Pancreas (tissue), 10 donors: ENCODE measurements at regions not wholly inside any gene's neighbourhood (a gene's known extent, or its start where the extent isn't known, plus 50 kb on each side); places are given as distances from the start of the nearest gene placed in this dataset.
A peak's percentile ranks its signal among the peaks of the same experiment; 100 is the strongest.

Experiments used
- ATAC-seq, 4 donors: fragments of 200-7000 bp; cut with Tn5 transposase; one replicate each; pipeline versions ENCODE4 v1.8.0 to v1.9.1; 2020; ENCODE audit warnings: mild to moderate bottlenecking in 4 of 4, moderate library complexity in 4 of 4
- DNase-seq, 6 donors: peaks; one replicate each; pipeline ENCODE4 v3.0.0-alpha.2; 2020
- FAIRE-seq: peaks from 2 replicates; lab custom pipeline; 2012; peaks lifted over from hg19 to GRCh38; lab: Jason Lieb, UNC
- H3K27ac ChIP-seq, 4 donors: fragments of 200-600 bp; sonication (generic); 1 replicate in 3 of 4; 2 replicates in 1 of 4; pipeline versions ENCODE4 v1.5.0 to v1.8.0; 2020
- H3K27me3 ChIP-seq, 4 donors: fragments of 200-600 bp; one replicate each; pipeline ENCODE4 v1.8.0; 2021
- H3K36me3 ChIP-seq, 3 donors: fragments of 200-600 bp; sonication (generic) in 1 of 3; one replicate each; pipeline versions ENCODE4 v1.5.0 to v1.8.0; 2020 to 2021
- H3K4me1 ChIP-seq, 3 donors: fragments of 200-600 bp; one replicate each; pipeline ENCODE4 v1.8.0; 2021
- H3K4me3 ChIP-seq, 4 donors: fragments of 200-600 bp; sonication (generic) in 2 of 4; one replicate each; pipeline versions ENCODE4 v1.5.0 to v1.8.0; 2020 to 2021
- H3K9me3 ChIP-seq, 4 donors: fragments of 200-600 bp; one replicate each; pipeline ENCODE4 v1.8.0; 2021
- WGBS, 2 donors: extraction: QIAGEN DNeasy Blood & Tissue Kit; methylation state at CpG; one replicate each; pipeline ENCODE4 v1.1.7; 2013; 5-methylcytosine and 5-hydroxymethylcytosine counted together
- intact Hi-C, 3 donors: fragments of 100-400 bp; cut with DNase I; formaldehyde crosslinking; loops; one replicate each; pipeline versions ENCODE4 v1.11.1 to v1.14.2; 2022
- TF ChIP-seq, protein P1 (sequence below), 4 donors: fragments of 200-600 bp; sonication (generic) in 3 of 4; IDR thresholded peaks; one replicate each; pipeline versions ENCODE4 v1.5.0 to v1.8.0; 2021; ENCODE audit warnings: antibody characterized with exemption in 4 of 4
- donor health status: healthy with polysubstance abuse.
- donor health status: DM: no; HTN: no; CAD: no; lungs with moderate emphysema.
- donor health status: DM: no; HTN: no; CAD: no.
- donor health status: control.
- donor health status: control.
- donor health status: Bipolar disorder and iron deficiency.
- donor health status: DM: yes; HTN: yes; CAD: no.
- donor health status: DM: no; HTN: no; CAD: no.
- donor health status: DM: no; HTN: no; CAD: no.
- donor health status: DM: yes; HTN: yes; CAD: no.

DNA sequence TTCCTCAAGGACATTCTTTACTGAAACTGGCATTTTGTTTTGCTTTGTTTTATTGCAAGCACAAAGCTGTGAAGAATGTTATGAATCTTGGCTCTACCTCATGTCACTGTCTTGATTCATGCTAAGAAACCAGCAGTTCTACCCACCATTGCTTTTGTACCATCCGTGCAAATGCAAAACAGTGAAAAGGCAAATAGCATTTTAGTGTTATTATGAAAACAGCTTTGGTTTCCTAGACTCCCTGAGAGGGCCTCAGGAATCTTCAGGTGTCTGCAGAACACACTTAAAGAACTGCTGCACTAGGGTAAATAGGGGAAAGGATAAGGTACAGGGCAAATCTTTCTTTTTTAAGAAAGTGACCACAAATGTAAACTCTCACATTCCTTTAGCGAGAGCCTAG lies 318.9 kb downstream of the AHR start:
- H3K9me3 ChIP-seq = no peaks in the 10 kb centered on the region
- DNase-seq = no peak
- H3K27ac ChIP-seq = no peak overlapping the region
- WGBS, 2 donors = 89 to 96% methylated on average over 2 of the region's 2 CpGs
- H3K36me3 ChIP-seq = no peaks in the 10 kb centered on the region
- FAIRE-seq = no peak
- H3K4me1 ChIP-seq = peaks cover 0 to 11% (median 0%) of the 10 kb centered on the region in 3 donors
- intact Hi-C loops = no loop called here
- no peak overlapping the region for H3K4me3 ChIP-seq
- no peak for ATAC-seq
- TF ChIP-seq, protein P1, sequence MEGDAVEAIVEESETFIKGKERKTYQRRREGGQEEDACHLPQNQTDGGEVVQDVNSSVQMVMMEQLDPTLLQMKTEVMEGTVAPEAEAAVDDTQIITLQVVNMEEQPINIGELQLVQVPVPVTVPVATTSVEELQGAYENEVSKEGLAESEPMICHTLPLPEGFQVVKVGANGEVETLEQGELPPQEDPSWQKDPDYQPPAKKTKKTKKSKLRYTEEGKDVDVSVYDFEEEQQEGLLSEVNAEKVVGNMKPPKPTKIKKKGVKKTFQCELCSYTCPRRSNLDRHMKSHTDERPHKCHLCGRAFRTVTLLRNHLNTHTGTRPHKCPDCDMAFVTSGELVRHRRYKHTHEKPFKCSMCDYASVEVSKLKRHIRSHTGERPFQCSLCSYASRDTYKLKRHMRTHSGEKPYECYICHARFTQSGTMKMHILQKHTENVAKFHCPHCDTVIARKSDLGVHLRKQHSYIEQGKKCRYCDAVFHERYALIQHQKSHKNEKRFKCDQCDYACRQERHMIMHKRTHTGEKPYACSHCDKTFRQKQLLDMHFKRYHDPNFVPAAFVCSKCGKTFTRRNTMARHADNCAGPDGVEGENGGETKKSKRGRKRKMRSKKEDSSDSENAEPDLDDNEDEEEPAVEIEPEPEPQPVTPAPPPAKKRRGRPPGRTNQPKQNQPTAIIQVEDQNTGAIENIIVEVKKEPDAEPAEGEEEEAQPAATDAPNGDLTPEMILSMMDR (IDR thresholded peaks at IDR 0.05) = no peak
- H3K27me3 ChIP-seq = no peaks in the 10 kb centered on the region

DNA sequence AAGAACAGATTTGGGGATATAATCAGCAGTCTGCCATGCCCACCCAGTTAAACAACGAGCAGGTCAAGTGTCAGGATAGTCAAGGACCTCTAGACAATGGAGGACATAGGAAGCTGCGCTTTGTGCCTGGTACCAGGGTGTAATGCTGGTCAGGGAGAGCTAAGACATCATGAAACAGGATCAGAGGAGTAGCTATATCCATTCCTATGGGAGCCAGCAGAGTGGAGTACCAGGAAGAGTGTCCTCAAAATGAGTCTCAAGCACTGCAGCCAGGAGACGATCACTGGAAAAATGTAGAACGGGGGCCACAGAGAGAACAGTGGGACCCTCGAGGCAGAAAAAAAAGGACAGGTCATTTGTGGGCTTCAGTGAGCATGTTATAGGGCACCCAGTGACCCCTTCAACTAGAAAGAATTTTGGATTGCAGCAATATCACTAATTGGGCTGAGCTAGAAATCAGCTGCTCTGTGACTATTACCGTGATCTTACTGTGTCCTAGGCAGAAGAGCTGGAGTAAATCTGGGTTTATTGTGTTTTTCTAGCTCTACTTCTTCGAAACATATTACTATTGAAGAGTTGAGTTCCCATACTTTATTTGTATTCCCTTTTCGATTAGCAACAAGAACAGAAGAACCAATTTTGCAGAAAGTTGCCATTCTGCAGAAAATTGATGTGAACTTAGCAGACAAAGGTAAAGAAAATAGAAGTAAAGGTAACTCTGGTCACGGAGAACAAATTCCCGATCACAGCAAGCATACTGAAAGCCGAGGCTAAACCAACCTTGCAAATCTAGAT lies 319.6 kb downstream of the AHR start:
- Histone ChIP-seq H3K4me3 (peak overlapping the region in 1 of 4 donors; percentile 9), H3K36me3 (no peaks in the 10 kb centered on the region), H3K27me3 (no peaks in the 10 kb centered on the region), H3K4me1 (peaks cover 0 to 11% (median 0%) of the 10 kb centered on the region in 3 donors), H3K9me3 (no peaks in the 10 kb centered on the region), H3K27ac (peak overlapping the region in 1 of 4 donors; percentile 19)
- TF ChIP-seq, protein P1 (IDR thresholded peaks at IDR 0.05) = no peak
- DNase-seq (no peak), ATAC-seq (peak in 1 of 4 donors; percentile 27), FAIRE-seq (no peak)
- intact Hi-C loops = no loop called here
- whole genome bisulfite sequencing, 2 donors = 61 to 62% methylated on average over 11 of the region's 11 CpGs

DNA sequence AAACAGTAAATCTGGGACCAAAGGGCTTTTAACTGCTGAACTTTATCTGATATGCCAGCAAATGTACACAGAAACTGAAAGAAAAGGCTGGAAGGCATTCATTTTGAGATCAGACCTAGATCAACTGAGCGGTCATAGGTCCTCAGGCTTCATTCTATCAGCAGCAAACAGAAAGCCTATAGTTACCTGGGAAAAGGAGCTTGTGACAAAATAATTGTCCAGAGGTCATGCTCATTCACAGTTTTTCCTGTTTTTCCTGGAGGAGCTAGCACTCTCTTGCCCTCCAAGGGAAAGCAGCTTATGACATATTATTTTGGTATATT lies 320.2 kb downstream of the AHR start:
- DNase-seq (no peak), FAIRE-seq (no peak), ATAC-seq (peak in 3 of 4 donors; percentile 67 to 84 (median 81))
- Histone ChIP-seq H3K27me3 (no peaks in the 10 kb centered on the region), H3K4me1 (peaks cover 0 to 11% (median 0%) of the 10 kb centered on the region in 3 donors), H3K4me3 (peak overlapping the region in 1 of 4 donors; percentile 9), H3K27ac (peak overlapping the region in 2 of 4 donors; percentile 6 to 19), H3K9me3 (no peaks in the 10 kb centered on the region), H3K36me3 (no peaks in the 10 kb centered on the region)
- WGBS, 2 donors = 16 to 21% methylated on average over 1 of the region's 1 CpG
- TF ChIP-seq, protein P1 (IDR thresholded peaks at IDR 0.05) = no peak
- intact Hi-C loops = no loop called here

DNA sequence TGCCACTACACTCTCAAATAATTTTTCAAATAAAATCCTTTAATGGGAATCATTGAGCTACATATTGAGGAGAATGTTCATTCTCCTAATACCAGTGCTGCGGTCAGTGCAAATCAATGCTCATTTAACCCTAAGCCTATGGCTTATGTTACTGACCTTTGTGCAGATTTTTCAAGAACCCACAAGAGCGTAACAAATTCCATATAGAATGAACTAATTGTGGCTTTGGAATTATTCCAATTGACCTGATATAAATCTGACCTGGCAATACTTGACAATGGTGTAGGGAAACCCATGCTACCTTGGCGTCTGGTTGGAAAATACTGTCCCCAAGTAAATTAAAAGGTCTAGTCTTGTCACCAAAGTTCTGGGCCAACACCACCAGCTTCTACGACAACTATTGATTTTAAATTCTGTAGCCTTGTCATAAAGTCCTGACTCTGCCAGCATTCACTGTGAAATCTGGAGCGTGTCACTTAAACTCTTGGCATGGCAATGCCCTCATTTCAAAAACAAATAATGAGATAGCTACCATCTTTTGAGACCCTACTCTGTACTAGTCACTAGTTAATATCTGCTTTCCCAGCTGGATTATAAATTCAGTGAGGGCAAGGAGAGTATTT lies 320.9 kb downstream of the AHR start:
- TF ChIP-seq, protein P1 (IDR thresholded peaks at IDR 0.05) = no peak
- H3K36me3 ChIP-seq = no peaks in the 10 kb centered on the region
- intact Hi-C loops = no loop called here
- H3K4me3 ChIP-seq = no peak overlapping the region
- H3K27ac ChIP-seq = peak overlapping the region in 1 of 4 donors; percentile 6
- H3K27me3 ChIP-seq = no peaks in the 10 kb centered on the region
- FAIRE-seq (no peak), DNase-seq (no peak), ATAC-seq (peak in 2 of 4 donors; percentile 28 to 33)
- WGBS, 2 donors = 56 to 61% methylated on average over 5 of the region's 5 CpGs
- peaks cover 0 to 11% (median 0%) of the 10 kb centered on the region in 3 donors for H3K4me1 ChIP-seq
- no peaks in the 10 kb centered on the region for H3K9me3 ChIP-seq

DNA sequence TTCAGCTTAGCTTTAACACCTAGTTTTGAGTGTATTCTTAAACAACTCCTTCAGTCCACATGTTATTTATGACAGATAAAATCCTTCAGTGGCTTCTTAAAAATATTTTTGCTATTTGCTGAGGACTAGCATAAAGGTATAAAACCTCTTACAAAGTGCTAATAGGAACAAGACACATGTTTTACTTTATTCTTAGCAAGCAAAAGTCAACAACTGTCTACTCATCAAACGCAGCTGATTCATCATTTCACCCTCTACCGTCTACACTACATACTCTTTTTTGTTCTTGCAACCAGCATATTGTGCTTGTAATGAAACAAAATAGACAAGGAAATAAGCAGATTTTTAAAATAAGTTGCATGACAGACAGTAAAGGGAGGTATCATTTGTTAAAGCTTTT lies 319.7 kb downstream of the SNX13 start:
- H3K4me3 ChIP-seq = no peak overlapping the region
- peaks cover 0 to 11% (median 0%) of the 10 kb centered on the region in 3 donors for H3K4me1 ChIP-seq
- H3K9me3 ChIP-seq = no peaks in the 10 kb centered on the region
- TF ChIP-seq, protein P1 (IDR thresholded peaks at IDR 0.05) = no peak
- no peaks in the 10 kb centered on the region for H3K36me3 ChIP-seq
- 87% methylated on average over 2 of the region's 2 CpGs for WGBS, 2 donors
- no peaks in the 10 kb centered on the region for H3K27me3 ChIP-seq
- no peak for FAIRE-seq
- DNase-seq = no peak
- intact Hi-C loops = no loop called here
- no peak overlapping the region for H3K27ac ChIP-seq
- no peak for ATAC-seq
